HCT116 (cell line): ENCODE measurements at regions not wholly inside any gene's neighbourhood (a gene's known extent, or its start where the extent isn't known, plus 50 kb on each side); places are given as distances from the start of the nearest gene placed in this dataset.

ENCODE experiments used
- ATAC-seq: fragments of 200-7000 bp; cut with Tn5 transposase; 2 replicates; pipeline ENCODE4 v1.9.1; 2020; ENCODE audit warnings: mild to moderate bottlenecking, moderate library complexity
- BruUV-seq: library from RNA; stranded (reverse); fragments of 400-500 nt; replicated peaks from 2 replicates; lab custom pipeline; 2021; lab: Mats Ljungman, UMichigan
- CTCF ChIA-PET: fragments of 300-600 bp; sonication (Branson Sonifier 250); formaldehyde crosslinking; loops from one replicate; lab custom pipeline; 2021; ENCODE audit warnings: antibody characterized with exemption; lab: Charles Lee
- POLR2A ChIA-PET: fragments of 300-600, 350-600 bp; sonication (Branson Sonifier 250); formaldehyde crosslinking; loops from one replicate; lab custom pipeline; 2021; ENCODE audit warnings: antibody characterized with exemption; lab: Charles Lee
- RAD21 ChIA-PET, 2 experiments: fragments of 300-600 bp; sonication (Branson Sonifier 250); formaldehyde crosslinking; loops; one replicate each; lab custom pipeline; 2023; ENCODE audit warnings: low total read pairs in 2 of 2; ENCODE audit not compliant: uncharacterized antibody in 2 of 2, unreplicated experiment in 2 of 2, low non-redundant PET in 1 of 2; lab: Charles Lee
- DNase-seq: peaks from one replicate; pipeline ENCODE4 v3.0.0-alpha.2; 2010; ENCODE audit warnings: low read depth, low spot score
- H2AFZ ChIP-seq: fragments of 200-600 bp; shearing (Covaris generic), sonication (generic); 2 replicates; pipeline ENCODE4 v1.6.1; 2017; ENCODE audit warnings: low read depth, mixed run types, mixed read lengths, antibody characterized with exemption, low read length; ENCODE audit not compliant: poor library complexity, severe bottlenecking
- H3K27ac ChIP-seq: 2 replicates; pipeline ENCODE4 v1.5.1; 2012; ENCODE audit warnings: low read depth, low read length
- H3K27me3 ChIP-seq: fragments of 200-600 bp; sonication (generic); 2 replicates; pipeline ENCODE4 v1.6.1; 2016; ENCODE audit warnings: mixed run types, low read length, mixed read lengths; ENCODE audit not compliant: insufficient read depth
- H3K36me3 ChIP-seq, 2 experiments: fragments of 200-500 bp in 1 of 2; fragments of 200-600 bp in 1 of 2; sonication (Bioruptor generic) in 1 of 2; sonication (generic) in 1 of 2; 2 replicates each; pipeline versions ENCODE4 v1.5.1 to v1.6.1; 2014 to 2016; ENCODE audit warnings: low read length in 2 of 2, inconsistent platforms in 1 of 2, mixed read lengths in 1 of 2, mixed run types in 1 of 2; ENCODE audit not compliant: insufficient read depth in 2 of 2, control insufficient read depth in 1 of 2
- H3K4me1 ChIP-seq, 2 experiments: fragments of 200-600 bp in 1 of 2; sonication (generic) in 1 of 2; 2 replicates each; pipeline versions ENCODE4 v1.5.1 to v1.6.1; 2012 to 2017; ENCODE audit warnings: low read length in 2 of 2, inconsistent platforms in 1 of 2, mild to moderate bottlenecking in 1 of 2, mixed read lengths in 1 of 2, mixed run types in 1 of 2, moderate library complexity in 1 of 2; ENCODE audit not compliant: insufficient read depth in 2 of 2, control insufficient read depth in 1 of 2
- H3K4me2 ChIP-seq: fragments of 200-600 bp; sonication (generic); 2 replicates; pipeline ENCODE4 v1.6.1; 2017; ENCODE audit warnings: mixed run types, low read length, mixed read lengths
- H3K4me3 ChIP-seq, 2 experiments: fragments of 200-600 bp in 1 of 2; sonication (generic) in 1 of 2; replicated peaks in 1 of 2; 2 replicates each; pipeline ENCODE4 v1.5.1; 2011 to 2016; ENCODE audit warnings: low read length in 2 of 2, control low read depth in 1 of 2, low read depth in 1 of 2, mild to moderate bottlenecking in 1 of 2, mixed read lengths in 1 of 2, mixed run types in 1 of 2
- H3K79me2 ChIP-seq: fragments of 200-600 bp; sonication (generic); 2 replicates; pipeline ENCODE4 v1.6.1; 2017; ENCODE audit warnings: mild to moderate bottlenecking, mixed run types, low read length, moderate library complexity, mixed read lengths; ENCODE audit not compliant: insufficient read depth
- H3K9ac ChIP-seq: fragments of 200-600 bp; sonication (generic); 2 replicates; pipeline ENCODE4 v1.6.1; 2016; ENCODE audit warnings: low read length, mixed read lengths
- H3K9me2 ChIP-seq: fragments of 200-600 bp; sonication (generic), shearing (Covaris generic); 2 replicates; pipeline ENCODE4 v1.6.1; 2017; ENCODE audit warnings: mixed run types, mild to moderate bottlenecking, moderate library complexity; ENCODE audit not compliant: insufficient read depth
- H3K9me3 ChIP-seq, 2 experiments: fragments of 200-500 bp in 1 of 2; fragments of 200-600 bp in 1 of 2; sonication (Bioruptor generic) in 1 of 2; sonication (generic) in 1 of 2; 2 replicates each; pipeline ENCODE4 v1.6.1; 2014 to 2017; ENCODE audit warnings: low read length in 2 of 2, mixed read lengths in 2 of 2, inconsistent platforms in 1 of 2, low read depth in 1 of 2, mild to moderate bottlenecking in 1 of 2, mixed run types in 1 of 2, moderate library complexity in 1 of 2; ENCODE audit not compliant: control insufficient read depth in 1 of 2, insufficient read depth in 1 of 2
- H4K20me1 ChIP-seq: fragments of 200-600 bp; sonication (generic), shearing (Covaris generic); 2 replicates; pipeline ENCODE4 v1.6.1; 2017; ENCODE audit warnings: mixed run types, mild to moderate bottlenecking, moderate library complexity; ENCODE audit not compliant: insufficient read depth
- ATF3 ChIP-seq: IDR thresholded peaks from 2 replicates; pipeline ENCODE4 v1.6.1; 2012
- CBX3 ChIP-seq: IDR thresholded peaks from 2 replicates; pipeline ENCODE4 v1.6.1; 2012; ENCODE audit warnings: low read depth
- CTCF ChIP-seq, 3 experiments: fragments of 200-600 bp in 1 of 3; sonication (generic) in 1 of 3; IDR thresholded peaks in 2 of 3; conservative IDR thresholded peaks in 1 of 3; 2 replicates each; pipeline ENCODE4 v1.5.1; 2012 to 2017; ENCODE audit warnings: low read depth in 2 of 3, low read length in 2 of 3, antibody characterized with exemption in 1 of 3, borderline replicate concordance in 1 of 3, control low read depth in 1 of 3, mild to moderate bottlenecking in 1 of 3, mixed read lengths in 1 of 3, mixed run types in 1 of 3, moderate library complexity in 1 of 3; ENCODE audit not compliant: insufficient read depth in 1 of 3
- EGR1 ChIP-seq: IDR thresholded peaks from 2 replicates; pipeline ENCODE4 v1.6.1; 2012; ENCODE audit warnings: low read depth
- ELF1 ChIP-seq: IDR thresholded peaks from 2 replicates; pipeline ENCODE4 v1.6.1; 2012; ENCODE audit warnings: low read depth, borderline replicate concordance
- EZH2phosphoT487 ChIP-seq: fragments of 200-600 bp; IDR thresholded peaks from 2 replicates; pipeline ENCODE4 v1.6.1; 2018; ENCODE audit warnings: antibody characterized with exemption, borderline replicate concordance
- FOSL1 ChIP-seq: IDR thresholded peaks from 2 replicates; pipeline ENCODE4 v1.6.1; 2012; ENCODE audit warnings: low read depth
- JUND ChIP-seq: IDR thresholded peaks from 2 replicates; pipeline ENCODE4 v1.6.1; 2012
- MAX ChIP-seq: IDR thresholded peaks from 2 replicates; pipeline ENCODE4 v1.6.1; 2012
- POLR2AphosphoS5 ChIP-seq: IDR thresholded peaks from 2 replicates; pipeline ENCODE4 v1.6.1; 2011; ENCODE audit warnings: mild to moderate bottlenecking, low read depth, low read length, moderate library complexity
- REST ChIP-seq: IDR thresholded peaks from 2 replicates; pipeline ENCODE4 v1.6.1; 2012; ENCODE audit warnings: low read depth
- SIN3A ChIP-seq: IDR thresholded peaks from 2 replicates; pipeline ENCODE4 v1.6.1; 2012; ENCODE audit warnings: low read depth
- SP1 ChIP-seq: IDR thresholded peaks from 2 replicates; pipeline ENCODE4 v1.6.1; 2012; ENCODE audit warnings: low read depth
- SRF ChIP-seq: IDR thresholded peaks from 2 replicates; pipeline ENCODE4 v1.6.1; 2012; ENCODE audit warnings: low read depth
- TCF7L2 ChIP-seq: IDR thresholded peaks from 2 replicates; pipeline ENCODE4 v1.7.0; 2011; ENCODE audit warnings: borderline replicate concordance, inconsistent platforms; ENCODE audit not compliant: insufficient read depth, insufficient read length; ENCODE audit errors: extremely low read depth
- YY1 ChIP-seq: IDR thresholded peaks from 2 replicates; pipeline ENCODE4 v1.6.1; 2011; ENCODE audit warnings: low read length, low read depth, moderate library complexity, mild to moderate bottlenecking; ENCODE audit not compliant: insufficient replicate concordance; ENCODE audit errors: extremely low read depth
- ZNF274 ChIP-seq: fragments of 200-500 bp; sonication (Bioruptor generic); IDR thresholded peaks from 2 replicates; pipeline ENCODE4 v1.6.1; 2014; ENCODE audit warnings: mild to moderate bottlenecking, low read depth, low read length, inconsistent platforms
- intact Hi-C: fragments of 100-400 bp; cut with micrococcal nuclease; formaldehyde crosslinking; loops from 2 replicates; pipeline ENCODE4 v1.10.0; 2022

- ChIA-PET RAD21 (no interaction called here), CTCF (no interaction called here), POLR2A (no interaction called here)
- H3K9ac ChIP-seq: no peak overlapping the region
- H3K4me1 ChIP-seq: no peaks in the 10 kb centered on the region
- H3K27ac ChIP-seq: no peak overlapping the region
- DNase-seq: no peak
- H3K4me3 ChIP-seq: no peak overlapping the region
- no peaks in the 10 kb centered on the region for H4K20me1 ChIP-seq
- TF ChIP-seq SP1: no peak
- peak in 1 of 3 experiments; percentile 18; a peak in 2 of 6 replicates for TF ChIP-seq CTCF (IDR thresholded peaks at IDR 0.05 in 2 of 3, conservative IDR thresholded peaks at IDR 0.05 in 1 of 3; ENCODE audit: borderline replicate concordance in 1 of 3, insufficient read depth in 1 of 3, low read depth in 2 of 3, low read length in 2 of 3)
- TF ChIP-seq, all 23 proteins: peak for 1
- Histone ChIP-seq H3K36me3 (no peaks in the 10 kb centered on the region), H3K9me3 (no peaks in the 10 kb centered on the region), H2AFZ (no peak overlapping the region), H3K9me2 (no peaks in the 10 kb centered on the region), H3K79me2 (no peaks in the 10 kb centered on the region), H3K27me3 (no peaks in the 10 kb centered on the region), H3K4me2 (no peak overlapping the region)
- intact Hi-C loops: no loop called here
- BruUV-seq: no TSS peak
- no peak for ATAC-seq
Measured at GRCh38 chr4:104811727-104812126, 317.0 kb upstream of the CXXC4 start.

GRCh38 chr4:104815665-104816064 lies 321.0 kb upstream of the CXXC4 start:
- intact Hi-C loops: no loop called here
- CTCF ChIA-PET: no interaction called here
- H3K4me2 ChIP-seq: no peak overlapping the region
- TF ChIP-seq ATF3 (no peak), TCF7L2 (no peak), REST (no peak), JUND (no peak), SIN3A (no peak), ELF1 (no peak), MAX (no peak), EGR1 (no peak), YY1 (no peak), ZNF274 (no peak), CBX3 (no peak), SP1 (no peak), SRF (no peak), EZH2phosphoT487 (no peak), FOSL1 (no peak), POLR2AphosphoS5 (no peak)

More at GRCh38 chr4:104815665-104816064, 321.0 kb upstream of the CXXC4 start:
- H3K27ac ChIP-seq: no peak overlapping the region
- DNase-seq: no peak
- BruUV-seq: no TSS peak
- ATAC-seq: no peak
- no peaks in the 10 kb centered on the region for H3K79me2 ChIP-seq
- RAD21 ChIA-PET: no interaction called here
- no peak overlapping the region for H2AFZ ChIP-seq
- H3K4me3 ChIP-seq: no peak overlapping the region
- no peaks in the 10 kb centered on the region for H3K4me1 ChIP-seq
- H3K36me3 ChIP-seq: no peaks in the 10 kb centered on the region
- H4K20me1 ChIP-seq: no peaks in the 10 kb centered on the region
- no peaks in the 10 kb centered on the region for H3K9me3 ChIP-seq
- POLR2A ChIA-PET: no interaction called here
- H3K9ac ChIP-seq: no peak overlapping the region
- H3K27me3 ChIP-seq: no peaks in the 10 kb centered on the region
- H3K9me2 ChIP-seq: no peaks in the 10 kb centered on the region
